GM10248 (cell line): ENCODE measurements at regions not wholly inside any gene's neighbourhood (a gene's known extent, or its start where the extent isn't known, plus 50 kb on each side); places are given as distances from the start of the nearest gene placed in this dataset.
"Not testable (repeated sequence)": the region's sequence is repeated elsewhere in the genome, so short reads cannot be mapped to it uniquely, and the experiment has no call there.

ENCODE experiments used
- CTCF ChIA-PET: fragments of 300-600 bp; sonication (Branson Sonifier 250); formaldehyde crosslinking; extraction: SDS; loops from one replicate; lab custom pipeline; 2021; ENCODE audit warnings: antibody characterized with exemption; lab: Yijun Ruan, JAX
- POLR2A ChIA-PET: fragments of 350-650 bp; sonication (Branson Sonifier 250); formaldehyde crosslinking; extraction: SDS; loops from one replicate; lab custom pipeline; 2020; ENCODE audit warnings: antibody characterized with exemption; lab: Yijun Ruan, JAX
- DNase-seq: peaks from one replicate; pipeline ENCODE4 v3.0.0; 2012; ENCODE audit errors: extremely low spot score
- TF ChIP-seq, protein P1 (sequence below): IDR thresholded peaks from 2 replicates; pipeline ENCODE4 v1.5.1; 2012; ENCODE audit warnings: mild to moderate bottlenecking, low read depth; ENCODE audit errors: extremely low read depth, missing control alignments, control extremely low read depth

DNA sequence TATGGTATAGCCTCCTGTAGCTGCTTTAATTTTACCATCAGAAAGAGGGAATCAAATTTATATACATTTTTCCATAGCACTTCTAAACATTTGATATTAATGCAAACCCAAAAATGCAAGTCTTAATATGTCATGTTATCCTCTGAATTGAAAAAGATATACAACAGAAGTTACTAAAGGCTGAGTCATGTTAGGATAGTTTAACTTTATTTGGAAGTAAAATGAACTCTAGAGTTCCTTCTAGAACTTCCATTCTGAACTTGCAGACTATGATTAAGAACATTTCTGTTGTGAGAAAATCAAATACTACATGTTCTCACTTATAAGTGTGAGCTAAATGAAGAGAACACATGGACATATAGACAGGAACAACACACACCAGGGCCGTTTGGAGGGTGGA lies 317.3 kb upstream of the PRR16 start:
- TF ChIP-seq, protein P1, sequence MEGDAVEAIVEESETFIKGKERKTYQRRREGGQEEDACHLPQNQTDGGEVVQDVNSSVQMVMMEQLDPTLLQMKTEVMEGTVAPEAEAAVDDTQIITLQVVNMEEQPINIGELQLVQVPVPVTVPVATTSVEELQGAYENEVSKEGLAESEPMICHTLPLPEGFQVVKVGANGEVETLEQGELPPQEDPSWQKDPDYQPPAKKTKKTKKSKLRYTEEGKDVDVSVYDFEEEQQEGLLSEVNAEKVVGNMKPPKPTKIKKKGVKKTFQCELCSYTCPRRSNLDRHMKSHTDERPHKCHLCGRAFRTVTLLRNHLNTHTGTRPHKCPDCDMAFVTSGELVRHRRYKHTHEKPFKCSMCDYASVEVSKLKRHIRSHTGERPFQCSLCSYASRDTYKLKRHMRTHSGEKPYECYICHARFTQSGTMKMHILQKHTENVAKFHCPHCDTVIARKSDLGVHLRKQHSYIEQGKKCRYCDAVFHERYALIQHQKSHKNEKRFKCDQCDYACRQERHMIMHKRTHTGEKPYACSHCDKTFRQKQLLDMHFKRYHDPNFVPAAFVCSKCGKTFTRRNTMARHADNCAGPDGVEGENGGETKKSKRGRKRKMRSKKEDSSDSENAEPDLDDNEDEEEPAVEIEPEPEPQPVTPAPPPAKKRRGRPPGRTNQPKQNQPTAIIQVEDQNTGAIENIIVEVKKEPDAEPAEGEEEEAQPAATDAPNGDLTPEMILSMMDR, result no peak
- POLR2A ChIA-PET, result no interaction called here
- DNase-seq, result no peak
- CTCF ChIA-PET, result interaction anchor here (1.0 kb wide), 1 partner anchor 10 kb away, joined by 3 read pairs; no protein-coding TSS in a partner anchor

DNA sequence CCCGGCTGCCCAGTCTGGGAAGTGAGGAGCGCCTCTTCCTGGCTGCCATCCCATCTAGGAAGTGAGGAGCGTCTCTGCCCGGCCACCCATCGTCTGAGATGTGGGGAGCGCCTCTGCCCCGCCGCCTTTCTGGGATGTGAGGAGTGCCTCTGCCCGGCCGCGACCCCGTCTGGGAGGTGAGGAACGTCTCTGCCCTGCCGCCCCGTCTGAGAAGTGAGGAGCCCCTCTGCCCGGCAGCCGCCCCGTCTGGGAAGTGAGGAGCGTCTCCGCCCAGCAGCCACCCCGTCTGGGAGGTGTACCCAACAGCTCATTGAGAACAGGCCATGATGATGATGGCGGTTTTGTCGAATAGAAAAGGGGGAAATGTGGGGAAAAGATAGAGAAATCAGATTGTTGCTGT lies 316.2 kb upstream of the PRR16 start:
- POLR2A ChIA-PET, CTCF ChIA-PET, DNase-seq: not testable (repeated sequence)

DNA sequence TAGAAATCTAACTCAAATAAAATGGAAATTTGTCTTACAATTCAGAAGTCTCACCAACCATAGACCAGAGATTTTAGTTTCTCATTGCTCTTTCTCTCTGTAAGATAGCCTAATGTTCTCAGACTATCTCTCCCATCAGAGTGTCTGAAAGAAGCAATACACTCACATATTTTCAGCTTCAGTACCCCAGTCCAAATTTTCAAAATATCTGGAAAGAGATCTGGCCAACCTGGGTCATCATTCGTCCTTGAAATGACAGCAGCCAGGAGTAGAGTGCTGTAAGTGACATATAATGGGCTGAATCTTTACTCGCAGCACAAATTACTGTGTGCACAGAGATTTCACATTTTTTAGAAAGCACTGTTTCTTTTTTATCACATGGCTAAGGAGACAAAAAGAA lies 313.3 kb upstream of the PRR16 start:
- ChIA-PET CTCF (no interaction called here), POLR2A (no interaction called here)
- TF ChIP-seq, protein P1, result no peak
- no peak for DNase-seq

GRCh38 chr5:120151181-120151580 lies 312.9 kb upstream of the PRR16 start:
- CTCF ChIA-PET, result no interaction called here
- TF ChIP-seq, protein P1, result no peak

GRCh38 chr5:120151825-120152224 lies 312.3 kb upstream of the PRR16 start:
- TF ChIP-seq, protein P1, result no peak
- POLR2A ChIA-PET, result no interaction called here
- CTCF ChIA-PET, result no interaction called here
- DNase-seq, result no peak

More at GRCh38 chr5:120151181-120151580, 312.9 kb upstream of the PRR16 start:
- DNase-seq, result no peak
- POLR2A ChIA-PET, result no interaction called here

DNA sequence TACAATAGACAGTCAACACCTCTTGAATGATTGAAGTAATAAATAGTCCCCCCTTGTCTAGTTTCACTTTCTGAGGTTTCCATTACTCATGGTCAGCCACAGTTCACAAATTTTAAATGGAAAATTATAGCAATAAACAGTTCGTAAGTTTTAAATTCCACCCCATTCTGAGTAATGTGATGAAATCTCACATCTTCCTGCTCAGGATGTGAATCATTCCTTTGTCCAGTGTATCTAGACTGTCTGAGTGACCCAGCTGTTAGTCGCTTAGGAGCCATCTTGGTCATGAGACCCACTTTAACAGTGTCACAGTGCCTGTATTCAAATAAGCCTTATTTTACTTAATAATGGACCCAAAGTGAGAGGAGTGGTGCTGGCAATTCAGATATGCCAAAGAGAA lies 311.6 kb upstream of the PRR16 start:
- ChIA-PET POLR2A (no interaction called here), CTCF (no interaction called here)
- TF ChIP-seq, protein P1, result no peak
- no peak for DNase-seq

DNA sequence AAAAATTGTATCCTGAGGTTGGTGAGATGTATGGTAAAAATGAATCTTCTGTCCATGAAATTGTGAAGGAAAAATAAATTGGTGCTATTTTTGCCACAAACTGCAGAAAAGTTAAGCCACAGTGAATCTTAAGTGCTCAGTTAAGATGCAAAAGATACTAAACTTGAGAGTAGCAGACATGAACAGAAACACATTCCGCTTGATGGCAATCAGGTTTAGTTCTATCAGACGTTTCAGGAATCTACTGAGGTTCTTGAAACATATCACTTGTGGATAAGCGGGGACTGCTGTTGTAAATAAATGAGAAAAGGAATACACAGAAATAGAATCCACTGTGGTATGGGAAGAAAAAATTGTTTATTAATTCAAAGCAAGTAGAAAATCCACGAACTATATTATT lies 311.2 kb upstream of the PRR16 start:
- no peak for DNase-seq
- ChIA-PET POLR2A (no interaction called here), CTCF (no interaction called here)
- TF ChIP-seq, protein P1, result no peak
